ENCODE measurements at regions not wholly inside any gene's neighbourhood (a gene's known extent, or its start where the extent isn't known, plus 50 kb on each side); places are given as distances from the start of the nearest gene placed in this dataset.

DNA sequence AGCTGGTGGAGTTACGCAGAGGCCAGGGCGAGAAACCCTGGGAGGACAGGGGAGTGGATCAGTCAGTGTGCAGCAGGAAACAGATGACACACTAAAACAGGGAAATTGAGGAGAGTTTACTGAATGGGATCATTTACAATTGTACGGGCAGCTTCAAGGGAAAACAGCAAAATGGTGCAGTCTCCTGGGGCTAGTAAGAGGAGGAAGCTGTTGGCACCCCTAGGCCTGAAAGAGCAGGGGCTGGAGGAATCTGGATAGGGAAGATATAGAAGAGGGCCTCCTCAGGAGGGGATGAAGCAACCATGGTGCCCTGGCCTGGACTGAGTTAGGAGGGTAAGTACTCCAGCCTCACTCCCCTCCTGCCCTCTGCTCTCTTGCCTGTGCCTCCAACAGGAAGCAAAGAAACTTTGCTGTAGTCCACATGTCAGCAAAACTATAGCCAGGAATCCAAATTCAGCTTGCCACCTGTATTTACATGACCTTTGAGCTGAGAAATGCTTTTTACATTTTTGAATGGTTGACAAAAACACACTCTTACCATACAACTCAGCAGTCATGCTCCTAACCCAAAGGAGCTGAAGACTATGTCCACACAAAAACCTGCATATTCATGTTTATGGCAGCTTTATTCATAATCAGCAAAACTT lies 52.3 kb upstream of the OPN4 start:
- no peaks in the 10 kb centered on the region for H4K20me1 ChIP-seq (ENCODE audit: insufficient read depth, low read length)
- H3K27ac ChIP-seq (ENCODE audit: low read depth, low read length, poor library complexity, severe bottlenecking) = no peak overlapping the region
- no peak overlapping the region for H3K9ac ChIP-seq (ENCODE audit: low read length)
- TF ChIP-seq EZH2 (IDR thresholded peaks at IDR 0.05; ENCODE audit: borderline replicate concordance, low read length) (no peak), CTCF (IDR thresholded peaks at IDR 0.05; ENCODE audit: low read length) (no peak)
- no peak overlapping the region for H3K4me3 ChIP-seq (ENCODE audit: low read depth, low read length, poor library complexity, severe bottlenecking)
- H3K27me3 ChIP-seq (ENCODE audit: insufficient read depth, low read length) = peaks cover 4% of the 10 kb centered on the region; the same call in 1 of the 2 replicates
- no peak overlapping the region for H2AFZ ChIP-seq (ENCODE audit: low read length)
- H3K4me2 ChIP-seq (ENCODE audit: low read length) = no peak overlapping the region
- no peaks in the 10 kb centered on the region for H3F3A ChIP-seq (ENCODE audit: insufficient read depth, low read length)
- no peaks in the 10 kb centered on the region for H3K9me3 ChIP-seq (ENCODE audit: low read length)
- H3K36me3 ChIP-seq (ENCODE audit: insufficient read depth, low read length) = no peaks in the 10 kb centered on the region
- H3K9me2 ChIP-seq (ENCODE audit: low read depth, low read length) = no peaks in the 10 kb centered on the region
- H3K4me1 ChIP-seq (ENCODE audit: insufficient read depth, low read length, severe bottlenecking) = no peaks in the 10 kb centered on the region
- H3K79me2 ChIP-seq (ENCODE audit: insufficient read depth, low read length) = no peaks in the 10 kb centered on the region

- H3K36me3 ChIP-seq (ENCODE audit: insufficient read depth, low read length) = no peaks in the 10 kb centered on the region
- no peaks in the 10 kb centered on the region for H3F3A ChIP-seq (ENCODE audit: insufficient read depth, low read length)
- no peak overlapping the region for H2AFZ ChIP-seq (ENCODE audit: low read length)
- H3K9me3 ChIP-seq (ENCODE audit: low read length) = 0 out of 2 replicates have a peak, but pooled peaks cover 3% of the 10 kb centered on the region
- H3K27me3 ChIP-seq (ENCODE audit: insufficient read depth, low read length) = peaks cover 4% of the 10 kb centered on the region
- H3K27ac ChIP-seq (ENCODE audit: low read depth, low read length, poor library complexity, severe bottlenecking) = no peak overlapping the region
- no peak for TF ChIP-seq EZH2 (IDR thresholded peaks at IDR 0.05; ENCODE audit: borderline replicate concordance, low read length)
- H3K79me2 ChIP-seq (ENCODE audit: insufficient read depth, low read length) = no peaks in the 10 kb centered on the region
- H3K4me1 ChIP-seq (ENCODE audit: insufficient read depth, low read length, severe bottlenecking) = no peaks in the 10 kb centered on the region
- no peaks in the 10 kb centered on the region for H4K20me1 ChIP-seq (ENCODE audit: insufficient read depth, low read length)
- no peaks in the 10 kb centered on the region for H3K9me2 ChIP-seq (ENCODE audit: low read depth, low read length)
- no peak overlapping the region for H3K4me3 ChIP-seq (ENCODE audit: low read depth, low read length, poor library complexity, severe bottlenecking)
- H3K4me2 ChIP-seq (ENCODE audit: low read length) = no peak overlapping the region
- H3K9ac ChIP-seq (ENCODE audit: low read length) = no peak overlapping the region
Measured at GRCh38 chr10:86603256-86603655, 51.1 kb upstream of the OPN4 start.

Data from OCI-LY1 (cell line).